Stimulated activated CD8-positive, alpha-beta memory T cell treated with anti-CD3 and anti-CD28 coated beads, Interleukin-15, amount 100 ng/mL, for 24 hours (primary cell): ENCODE measurements at regions not wholly inside any gene's neighbourhood (a gene's known extent, or its start where the extent isn't known, plus 50 kb on each side); places are given as distances from the start of the nearest gene placed in this dataset.

Experiments used
- DNase-seq: peaks from one replicate; pipeline ENCODE4 v3.0.0-alpha.2; 2020; ENCODE audit warnings: low read depth

GRCh38 chr12:31867292-31867691 is 91.9 kb upstream of the RESF1 start:
- DNase-seq = no peak

DNA sequence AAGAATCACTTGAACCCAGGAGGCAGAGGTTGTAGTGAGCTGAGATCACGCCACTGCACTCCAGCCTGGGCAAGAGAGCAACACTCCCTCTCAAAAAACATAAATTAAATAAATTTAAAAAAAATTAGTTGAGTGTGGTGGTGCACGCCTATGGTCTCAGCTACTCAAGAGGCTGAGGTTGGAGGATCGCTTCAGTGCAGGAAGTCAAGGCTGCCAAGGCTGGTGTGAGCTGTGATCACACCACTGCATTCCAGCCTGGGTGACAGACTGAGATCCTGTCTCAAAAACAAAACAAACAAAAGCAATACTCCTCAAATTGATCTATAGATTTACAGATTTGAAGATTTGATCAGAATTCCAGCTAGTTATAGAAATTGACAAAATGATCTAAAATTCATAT is 92.7 kb upstream of the RESF1 start:
- no peak for DNase-seq

DNA sequence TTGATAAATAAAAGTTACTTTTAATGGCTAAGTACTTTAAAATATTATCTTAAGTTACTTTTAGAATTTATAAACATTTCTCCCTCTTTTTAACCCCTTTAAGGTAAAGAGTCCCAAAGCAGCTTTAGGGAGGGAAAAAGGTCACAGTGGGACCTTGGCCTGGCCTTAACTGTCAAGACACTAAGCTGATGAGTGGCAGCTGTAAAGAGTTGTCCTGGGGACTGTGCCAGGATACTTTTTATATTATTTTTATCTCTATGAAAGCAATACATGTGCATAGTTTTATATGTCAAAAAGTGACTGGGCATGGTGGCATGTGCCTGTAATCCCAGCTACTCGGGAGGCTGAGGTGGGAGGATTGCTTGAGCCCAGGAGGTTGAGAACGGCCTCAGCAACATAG is 94.2 kb upstream of the RESF1 start:
- DNase-seq = no peak

GRCh38 chr12:31861360-31861759 is 97.9 kb upstream of the RESF1 start:
- no peak for DNase-seq

DNA sequence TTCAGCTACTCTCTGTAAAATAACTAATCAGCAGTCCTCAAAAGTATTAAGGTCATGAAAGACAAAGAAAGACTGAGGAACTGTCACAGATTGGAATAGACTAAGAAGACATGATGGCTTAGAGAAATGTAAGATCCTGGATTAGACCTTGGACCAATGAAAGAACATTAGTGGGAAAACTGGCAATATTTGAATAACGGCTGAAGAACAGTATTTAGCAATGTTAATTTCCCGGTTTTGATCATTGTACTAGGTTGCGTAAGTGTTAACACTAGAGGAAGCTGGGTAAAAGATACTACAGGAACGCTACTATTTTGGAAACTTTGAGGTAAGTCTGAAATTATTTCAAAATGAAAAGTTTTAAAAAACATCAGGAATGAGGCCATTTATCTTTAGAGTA is 98.8 kb upstream of the RESF1 start:
- DNase-seq = no peak

DNA sequence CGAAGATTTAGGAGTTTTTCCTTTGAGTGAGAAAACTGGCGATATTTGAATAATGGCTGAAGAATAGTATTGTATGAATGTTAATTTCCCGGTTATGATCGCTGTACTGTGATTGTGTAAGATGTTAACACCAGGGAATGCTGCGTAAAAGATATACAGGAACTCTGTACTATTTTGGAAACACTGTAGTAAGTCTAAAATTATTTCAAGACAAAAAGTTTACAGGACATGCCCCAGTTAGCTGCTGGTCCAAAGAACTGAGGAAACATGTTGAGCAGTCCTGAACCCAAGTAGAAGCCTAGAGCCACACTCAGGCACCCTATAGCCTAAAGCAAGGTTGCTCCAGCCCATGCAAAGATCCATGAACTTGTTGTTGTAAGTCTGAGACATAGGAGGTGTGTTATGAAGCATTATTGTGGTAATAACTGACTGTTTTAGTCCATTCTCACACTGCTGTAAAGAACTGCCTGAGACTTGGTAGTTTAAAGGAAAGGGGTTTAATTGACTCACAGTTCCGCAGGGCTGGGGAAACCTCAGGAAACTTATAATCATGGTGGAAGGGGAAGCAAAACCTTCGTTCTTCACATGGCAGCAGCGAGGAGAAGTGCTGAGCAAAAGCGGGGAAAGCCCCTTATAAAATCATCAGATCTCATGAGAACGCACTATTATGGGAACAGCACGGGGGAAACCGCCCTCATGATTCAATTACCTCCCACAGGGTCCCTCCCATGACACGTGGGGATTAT is 99.8 kb upstream of the RESF1 start:
- no peak for DNase-seq

DNA sequence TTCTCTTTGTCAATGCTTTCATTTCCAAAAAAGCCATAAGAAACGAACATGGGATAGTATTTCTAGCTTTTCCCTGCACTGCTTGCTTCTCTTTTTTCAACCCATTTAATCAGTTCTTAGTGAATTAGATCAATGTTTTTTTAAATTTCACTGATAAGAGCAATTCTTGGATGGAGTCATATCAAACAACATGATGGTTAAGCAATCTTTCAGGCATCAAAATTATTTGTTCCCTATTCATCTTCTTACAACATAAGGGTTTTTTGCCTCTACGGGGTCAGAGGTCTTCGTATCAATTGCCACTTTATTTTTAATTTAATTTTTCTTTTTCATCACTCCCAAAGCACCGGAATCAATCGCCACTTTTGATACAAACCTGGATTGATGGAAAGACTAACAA is 103.8 kb upstream of the RESF1 start:
- no peak for DNase-seq

GRCh38 chr12:31853977-31854376 is 105.2 kb upstream of the RESF1 start:
- DNase-seq = no peak

DNA sequence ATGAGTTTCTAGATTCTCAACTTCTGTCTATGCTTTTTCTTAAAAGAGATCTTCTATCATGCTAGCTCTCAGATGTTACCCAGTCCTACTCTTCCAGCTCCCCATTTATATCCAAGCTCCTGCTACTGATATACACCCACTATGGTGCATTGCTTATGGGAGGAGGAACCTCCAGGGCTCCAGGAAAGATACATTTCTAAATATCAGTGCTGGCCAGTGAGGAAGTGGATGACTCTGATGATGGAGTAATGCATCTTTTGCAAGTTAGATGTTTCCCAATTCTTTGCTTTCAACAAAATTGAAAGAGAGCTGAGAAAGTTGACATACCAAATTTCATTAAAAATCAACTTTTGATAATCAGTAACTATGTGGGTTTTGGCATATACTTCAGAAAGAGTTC is 105.7 kb upstream of the RESF1 start:
- no peak for DNase-seq

GRCh38 chr12:31850268-31850667 is 108.9 kb upstream of the RESF1 start:
- DNase-seq = no peak

DNA sequence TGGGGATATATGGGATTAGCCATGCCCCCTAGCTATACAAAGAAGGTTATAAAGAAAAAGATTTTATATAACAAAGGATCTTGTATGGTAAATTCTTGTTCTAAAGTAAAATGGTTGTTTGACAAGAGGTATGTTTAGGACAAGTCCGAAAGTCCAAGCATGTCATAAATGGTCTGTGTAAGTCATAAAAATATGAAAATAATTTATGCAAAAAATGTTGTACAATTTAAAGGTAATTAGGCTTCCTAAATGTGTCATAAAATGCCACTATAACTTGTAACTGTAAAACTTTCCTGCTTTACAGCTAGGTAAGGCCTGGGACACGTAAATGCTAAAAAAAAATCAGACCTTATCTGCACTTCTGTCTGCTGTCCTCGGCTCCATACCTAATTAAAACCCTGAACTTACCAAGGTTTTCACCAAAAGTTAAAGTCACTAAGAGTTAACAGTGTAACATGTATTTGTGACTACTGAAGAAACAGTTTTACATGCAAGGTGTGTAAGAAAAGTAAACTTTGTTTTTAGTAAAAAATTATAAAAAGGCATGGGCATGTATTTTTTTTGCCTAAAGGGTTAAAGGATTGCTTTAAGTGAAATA is 110.0 kb upstream of the RESF1 start:
- DNase-seq = no peak

- no peak for DNase-seq
Measured at GRCh38 chr12:31846405-31846804, 112.8 kb upstream of the RESF1 start.

DNA sequence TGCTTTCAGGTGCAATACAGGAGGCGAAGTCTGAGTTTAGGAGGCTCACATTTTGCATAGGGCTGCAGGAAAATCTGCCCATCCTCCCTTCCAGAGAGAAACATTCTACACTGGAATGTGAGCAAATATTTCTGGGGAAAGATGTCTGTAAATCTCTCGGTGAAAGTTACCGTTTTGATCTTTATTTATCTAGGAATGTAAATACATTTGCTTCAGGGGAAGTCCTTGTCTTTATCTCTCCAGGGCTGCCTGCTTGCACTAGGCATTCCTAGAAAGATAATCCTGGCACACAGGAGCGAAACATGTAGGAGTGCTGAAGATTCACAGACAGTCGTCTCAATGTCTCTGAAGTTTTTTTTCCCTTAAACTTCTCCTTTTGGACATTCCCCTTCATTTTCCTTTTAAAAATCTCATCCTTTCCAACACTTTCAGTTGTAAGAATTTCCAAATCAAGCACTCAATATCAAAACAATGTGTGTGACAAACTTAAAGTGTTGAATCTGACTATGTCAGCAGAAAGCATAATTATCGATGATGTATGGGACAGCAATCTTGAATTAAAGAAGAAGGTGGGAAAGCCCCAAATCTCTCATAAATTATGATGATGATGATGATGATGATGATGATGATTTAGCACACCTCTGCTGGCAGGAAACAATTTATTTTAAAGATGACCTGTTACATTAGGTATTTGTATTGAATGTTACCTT is 113.4 kb upstream of the RESF1 start:
- DNase-seq = no peak

DNA sequence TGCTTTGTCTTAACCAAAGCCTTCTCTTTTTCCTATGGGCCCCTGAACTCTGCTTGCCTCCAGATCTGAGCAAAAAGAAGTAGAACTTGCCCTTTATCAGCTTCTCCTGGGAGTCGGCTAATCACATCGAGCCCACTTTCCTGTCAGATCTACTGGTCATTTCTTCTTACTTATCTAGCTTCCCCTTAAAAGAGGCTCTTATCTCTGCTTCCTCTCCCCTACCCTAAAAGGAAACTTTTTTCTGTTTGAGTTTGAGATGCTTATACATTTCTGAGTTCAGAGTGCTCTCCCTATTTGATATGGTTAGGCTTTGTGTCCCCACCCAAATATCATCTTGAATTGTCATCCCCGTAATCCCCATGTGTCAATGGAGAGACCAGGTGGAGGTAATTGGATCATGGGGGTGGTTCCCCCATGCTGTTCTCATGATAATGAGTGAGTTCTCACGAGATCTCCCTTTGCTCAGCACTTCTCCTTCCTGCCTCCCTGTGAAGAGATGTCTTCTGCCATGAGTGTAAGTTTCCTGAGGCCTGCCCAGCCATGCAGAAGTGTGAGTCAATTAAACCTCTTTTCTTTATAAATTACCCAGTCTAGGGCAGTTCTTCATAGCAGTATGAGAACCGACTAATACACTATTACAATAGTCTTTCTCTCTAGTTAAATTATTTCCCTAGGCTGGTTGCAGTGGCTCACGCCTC is 114.7 kb upstream of the AMN1 start:
- no peak for DNase-seq

DNA sequence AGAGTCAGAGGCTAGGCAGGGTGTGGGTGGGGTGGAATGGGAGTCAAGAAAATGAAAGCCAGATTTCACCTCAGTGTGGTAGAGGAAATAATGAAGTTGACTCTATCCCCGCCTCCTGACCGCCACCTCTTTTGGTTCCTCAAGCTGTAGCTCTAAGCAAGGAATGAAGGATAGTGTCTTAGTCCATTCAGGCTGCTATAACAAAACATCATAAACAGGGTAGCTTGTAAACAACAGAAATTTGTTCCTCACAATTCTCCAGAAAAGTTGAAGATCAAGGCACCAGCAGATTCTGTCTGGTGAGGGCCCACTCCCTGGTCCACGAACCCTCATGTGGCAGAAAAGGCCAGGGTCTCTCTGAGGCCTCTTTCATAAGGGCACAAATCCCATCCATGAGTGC is 109.1 kb upstream of the AMN1 start:
- DNase-seq = no peak

DNA sequence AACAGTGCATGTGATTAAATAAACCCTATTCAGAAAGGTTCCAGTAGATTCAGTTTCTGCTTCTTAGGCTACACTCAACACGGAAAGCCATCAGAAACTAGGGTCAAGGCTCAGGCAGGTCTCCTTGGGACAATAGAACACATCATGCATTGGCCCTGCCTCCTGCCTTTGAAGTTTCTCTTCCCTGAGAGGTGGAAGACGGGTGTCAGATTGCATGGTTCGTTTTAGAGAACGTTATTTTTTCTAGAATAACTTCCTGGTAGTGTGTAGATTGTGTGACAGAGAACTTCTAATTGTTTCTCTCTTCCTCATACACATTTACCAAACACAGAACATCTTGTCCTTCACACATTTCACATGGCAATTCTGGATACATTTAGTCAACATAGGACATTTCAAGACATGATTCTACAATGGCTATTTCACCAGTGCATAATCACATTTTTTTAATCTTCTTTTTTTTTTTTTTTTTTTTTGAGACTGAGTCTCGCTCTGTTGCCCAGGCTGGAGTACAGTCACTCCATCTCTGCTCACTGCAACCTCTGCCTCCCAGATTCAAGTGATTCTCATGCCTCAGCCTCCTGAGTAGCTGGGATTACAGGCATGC is 106.6 kb upstream of the AMN1 start:
- DNase-seq = no peak

GRCh38 chr12:31834150-31834549 is 105.3 kb upstream of the AMN1 start:
- DNase-seq = no peak

DNA sequence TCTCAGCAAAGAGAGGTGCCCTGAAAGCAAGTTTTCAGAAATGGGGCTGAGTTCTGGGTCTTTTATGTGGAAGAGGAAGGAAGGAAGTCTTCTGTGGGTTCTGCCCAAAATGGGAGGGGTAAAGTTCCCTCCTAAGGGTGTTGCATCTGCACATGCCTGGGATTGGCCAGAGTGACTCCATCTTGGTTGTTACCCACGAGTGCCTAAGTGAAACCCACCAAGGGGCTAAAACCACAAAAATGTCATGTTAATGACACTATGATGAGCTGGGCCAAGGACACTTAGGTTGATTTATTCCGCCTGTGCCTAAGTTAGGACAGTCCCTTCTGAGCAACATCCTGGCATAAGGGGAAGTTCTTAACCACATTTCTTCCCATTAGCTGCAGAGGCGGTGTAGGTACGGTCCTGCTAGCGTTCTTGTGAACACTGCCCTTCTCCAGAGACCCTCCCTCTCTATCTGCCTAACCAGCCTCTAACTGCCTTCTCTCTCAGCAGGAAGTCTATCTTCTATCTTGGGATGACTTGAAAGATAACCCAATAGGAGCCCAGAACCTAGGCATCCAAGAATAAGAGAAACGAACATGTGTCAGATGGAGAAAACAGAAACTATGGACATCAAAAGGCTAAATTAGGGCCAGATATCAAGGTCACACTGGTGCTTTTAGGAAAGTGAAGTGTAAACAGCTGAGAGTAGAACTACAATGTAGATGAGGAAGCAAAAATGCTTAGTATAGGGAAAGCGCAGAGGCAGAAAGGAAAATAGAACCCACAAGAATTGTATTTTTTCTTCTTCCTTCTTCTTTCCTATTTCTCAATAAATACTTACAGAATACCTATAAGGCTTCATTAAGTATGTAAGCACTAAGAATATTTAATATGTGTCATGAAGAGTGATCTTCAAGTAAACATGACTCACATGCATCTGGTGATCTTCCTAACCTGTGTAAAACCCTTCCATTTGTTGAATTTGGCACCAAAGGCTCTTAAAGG is 104.2 kb upstream of the AMN1 start:
- no peak for DNase-seq

- DNase-seq = no peak
Measured at GRCh38 chr12:31828071-31828470, 99.2 kb upstream of the AMN1 start.

- no peak for DNase-seq
Measured at GRCh38 chr12:31822761-31823160, 93.9 kb upstream of the AMN1 start.

GRCh38 chr12:31821484-31821883 is 92.7 kb upstream of the AMN1 start:
- no peak for DNase-seq
